GM12878 (cell line): ENCODE measurements at regions not wholly inside any gene's neighbourhood (a gene's known extent, or its start where the extent isn't known, plus 50 kb on each side); places are given as distances from the start of the nearest gene placed in this dataset.

ENCODE experiments used
- ATAC-seq: fragments of 200-7000 bp; cut with Tn5 transposase; 3 replicates; pipeline ENCODE4 v1.9.1; 2020; ENCODE audit warnings: mild to moderate bottlenecking, moderate library complexity
- BruUV-seq: library from RNA; stranded (reverse); fragments of 400-500 nt; replicated peaks from 2 replicates; lab custom pipeline; 2021; lab: Mats Ljungman, UMichigan
- CTCF ChIA-PET: fragments of 300-600 bp; sonication (Branson Sonifier 250); formaldehyde crosslinking; extraction: SDS; loops from one replicate; lab custom pipeline; 2021; ENCODE audit warnings: inconsistent platforms; lab: Yijun Ruan, JAX
- POLR2A ChIA-PET: fragments of 350-600 bp; formaldehyde crosslinking; extraction: SDS; loops from one replicate; lab custom pipeline; 2021; ENCODE audit warnings: inconsistent platforms; lab: Charles Lee
- RAD21 ChIA-PET: fragments of 300-600 bp; sonication (Branson Sonifier 250); formaldehyde crosslinking; loops from one replicate; lab custom pipeline; 2023; ENCODE audit warnings: antibody characterized with exemption; ENCODE audit not compliant: unreplicated experiment; lab: Charles Lee
- SMC1A ChIA-PET: fragments of 300-600 bp; sonication (Branson Sonifier 250); formaldehyde crosslinking; loops from one replicate; lab custom pipeline; 2023; ENCODE audit not compliant: unreplicated experiment, uncharacterized antibody; lab: Charles Lee
- DNase-seq: peaks from one replicate; pipeline ENCODE4 v3.0.0-alpha.2; 2011; ENCODE audit warnings: low read depth, low spot score
- FAIRE-seq: peaks from 3 replicates; lab custom pipeline; 2011; peaks lifted over from hg19 to GRCh38; lab: Jason Lieb, UNC
- H2AFZ ChIP-seq: 2 replicates; pipeline ENCODE4 v1.6.0; 2011; ENCODE audit warnings: low read depth, low read length, control low read depth; ENCODE audit not compliant: control insufficient read depth
- H3K27ac ChIP-seq: 2 replicates; pipeline ENCODE4 v1.5.1; 2011; ENCODE audit warnings: control low read depth; ENCODE audit not compliant: control insufficient read depth, insufficient read depth
- H3K27me3 ChIP-seq, 2 experiments: replicated peaks in 1 of 2; 2 replicates each; pipeline versions ENCODE4 v1.6.0 to v1.6.1; 2011; ENCODE audit warnings: low read length in 1 of 2; ENCODE audit not compliant: control insufficient read depth in 2 of 2, insufficient read depth in 2 of 2
- H3K36me3 ChIP-seq, 2 experiments: 2 replicates each; pipeline ENCODE4 v1.5.1; 2011; ENCODE audit warnings: low read length in 1 of 2; ENCODE audit not compliant: control insufficient read depth in 2 of 2, insufficient read depth in 2 of 2
- H3K4me1 ChIP-seq: 2 replicates; pipeline ENCODE4 v1.6.1; 2011; ENCODE audit warnings: mild to moderate bottlenecking, low read length, moderate library complexity, mixed read lengths; ENCODE audit not compliant: control insufficient read depth, insufficient read depth
- H3K4me2 ChIP-seq: 2 replicates; pipeline ENCODE4 v1.6.0; 2011; ENCODE audit warnings: control low read depth; ENCODE audit not compliant: control insufficient read depth, insufficient read depth
- H3K4me3 ChIP-seq: fragments of 200-600 bp; sonication (generic); 2 replicates; pipeline ENCODE4 v1.5.1; 2016
- H3K79me2 ChIP-seq: 2 replicates; pipeline ENCODE4 v1.6.0; 2011; ENCODE audit warnings: low read length; ENCODE audit not compliant: control insufficient read depth, insufficient read depth
- H3K9ac ChIP-seq: 2 replicates; pipeline ENCODE4 v1.8.0; 2011; ENCODE audit warnings: low read length, control low read depth, mixed read lengths; ENCODE audit not compliant: control insufficient read depth, insufficient read depth
- H3K9me3 ChIP-seq: replicated peaks from 3 replicates; pipeline ENCODE4 v1.5.1; 2011; ENCODE audit warnings: mild to moderate bottlenecking, low read length; ENCODE audit not compliant: control insufficient read depth, insufficient read depth
- H4K20me1 ChIP-seq: 2 replicates; pipeline ENCODE4 v1.6.0; 2011; ENCODE audit not compliant: control insufficient read depth, insufficient read depth
- BCL11A ChIP-seq: IDR thresholded peaks from 2 replicates; pipeline ENCODE4 v1.6.1; 2011; ENCODE audit warnings: low read depth, low read length
- BMI1 ChIP-seq: fragments of 450-650 bp; IDR thresholded peaks from 2 replicates; pipeline ENCODE4 v1.6.1; 2016; ENCODE audit warnings: mild to moderate bottlenecking, moderate library complexity, borderline replicate concordance
- CBFB ChIP-seq: IDR thresholded peaks from 2 replicates; pipeline ENCODE4 v1.6.1; 2016; ENCODE audit warnings: antibody characterized with exemption, low read depth
- DPF2 ChIP-seq: fragments of 450-650 bp; IDR thresholded peaks from 2 replicates; pipeline ENCODE4 v1.6.1; 2017; ENCODE audit warnings: mild to moderate bottlenecking
- EP300 ChIP-seq, 2 experiments: fragments of 150-350 bp in 1 of 2; IDR thresholded peaks; 2 replicates each; pipeline ENCODE4 v1.6.1; 2011 to 2012; ENCODE audit warnings: low read depth in 2 of 2, low read length in 2 of 2, borderline replicate concordance in 1 of 2, improper control_type of control experiment in 1 of 2, inconsistent platforms in 1 of 2; ENCODE audit not compliant: control insufficient read depth in 1 of 2
- EZH2 ChIP-seq: IDR thresholded peaks from 2 replicates; pipeline ENCODE4 v1.6.1; 2012; ENCODE audit warnings: low read depth, mild to moderate bottlenecking, control low read depth, inconsistent platforms, low read length, borderline replicate concordance; ENCODE audit not compliant: control insufficient read depth
- HCFC1 ChIP-seq: fragments of 150-350 bp; IDR thresholded peaks from 2 replicates; pipeline ENCODE4 v1.6.1; 2014; ENCODE audit warnings: low read length
- IKZF2 ChIP-seq, 2 experiments: fragments of 450-650 bp; IDR thresholded peaks; 2 replicates each; pipeline ENCODE4 v1.6.1; 2017; ENCODE audit warnings: mild to moderate bottlenecking in 2 of 2, moderate library complexity in 2 of 2
- NFIC ChIP-seq: IDR thresholded peaks from 2 replicates; pipeline ENCODE4 v1.6.1; 2012; ENCODE audit warnings: low read depth, mild to moderate bottlenecking, inconsistent platforms, low read length, moderate library complexity
- NFXL1 ChIP-seq: fragments of 450-650 bp; IDR thresholded peaks from 2 replicates; pipeline ENCODE4 v1.6.1; 2017; ENCODE audit warnings: antibody characterized with exemption, mild to moderate bottlenecking, borderline replicate concordance
- PML ChIP-seq: IDR thresholded peaks from 2 replicates; pipeline ENCODE4 v1.6.1; 2012; ENCODE audit warnings: low read length, inconsistent platforms
- RFX5 ChIP-seq: IDR thresholded peaks from 2 replicates; pipeline ENCODE4 v1.6.1; 2011; ENCODE audit warnings: low read depth, low read length, improper control_type of control experiment
- SMC3 ChIP-seq: IDR thresholded peaks from 2 replicates; pipeline ENCODE4 v1.6.1; 2011; ENCODE audit warnings: low read length, improper control_type of control experiment, borderline replicate concordance
- SRF ChIP-seq, 2 experiments: IDR thresholded peaks; 2 replicates each; pipeline ENCODE4 v1.6.1; 2011; ENCODE audit warnings: low read depth in 2 of 2, low read length in 2 of 2, mild to moderate bottlenecking in 1 of 2, moderate library complexity in 1 of 2
- ZNF622 ChIP-seq: fragments of 450-650 bp; IDR thresholded peaks from 2 replicates; pipeline ENCODE4 v1.6.1; 2017; ENCODE audit warnings: mild to moderate bottlenecking, inconsistent platforms
- ZSCAN29 ChIP-seq: fragments of 450-650 bp; IDR thresholded peaks from 2 replicates; pipeline ENCODE4 v1.6.1; 2017; ENCODE audit warnings: mild to moderate bottlenecking, moderate library complexity
- ZZZ3 ChIP-seq: IDR thresholded peaks from 2 replicates; pipeline ENCODE4 v1.6.1; 2011; ENCODE audit warnings: low read depth; ENCODE audit not compliant: control insufficient read depth, insufficient read length
- WGBS: methylation state at CpG from one replicate; pipeline ENCODE4 v1.1.6; 2016; ENCODE audit warnings: low lambda C conversion rate; ENCODE audit not compliant: insufficient replicate concordance, insufficient coverage; ENCODE audit errors: missing lambda C conversion rate; 5-methylcytosine and 5-hydroxymethylcytosine counted together
- in situ Hi-C: fragments of 300-500 bp; cut with MboI; formaldehyde crosslinking; loops from 9 replicates; pipeline ENCODE4 v1.14.3; 2018; ENCODE audit warnings: mixed read lengths
- intact Hi-C: fragments of 100-400 bp; cut with micrococcal nuclease; formaldehyde crosslinking; loops from one replicate; pipeline ENCODE4 v1.14.2; 2022; ENCODE audit not compliant: unreplicated experiment
- TF ChIP-seq, protein P1 (sequence below): fragments of 450-650 bp; IDR thresholded peaks from 2 replicates; pipeline ENCODE4 v1.6.1; 2017; ENCODE audit warnings: mild to moderate bottlenecking, low read depth, inconsistent platforms; ENCODE audit not compliant: poor library complexity, severe bottlenecking

- TF ChIP-seq, protein P1, sequence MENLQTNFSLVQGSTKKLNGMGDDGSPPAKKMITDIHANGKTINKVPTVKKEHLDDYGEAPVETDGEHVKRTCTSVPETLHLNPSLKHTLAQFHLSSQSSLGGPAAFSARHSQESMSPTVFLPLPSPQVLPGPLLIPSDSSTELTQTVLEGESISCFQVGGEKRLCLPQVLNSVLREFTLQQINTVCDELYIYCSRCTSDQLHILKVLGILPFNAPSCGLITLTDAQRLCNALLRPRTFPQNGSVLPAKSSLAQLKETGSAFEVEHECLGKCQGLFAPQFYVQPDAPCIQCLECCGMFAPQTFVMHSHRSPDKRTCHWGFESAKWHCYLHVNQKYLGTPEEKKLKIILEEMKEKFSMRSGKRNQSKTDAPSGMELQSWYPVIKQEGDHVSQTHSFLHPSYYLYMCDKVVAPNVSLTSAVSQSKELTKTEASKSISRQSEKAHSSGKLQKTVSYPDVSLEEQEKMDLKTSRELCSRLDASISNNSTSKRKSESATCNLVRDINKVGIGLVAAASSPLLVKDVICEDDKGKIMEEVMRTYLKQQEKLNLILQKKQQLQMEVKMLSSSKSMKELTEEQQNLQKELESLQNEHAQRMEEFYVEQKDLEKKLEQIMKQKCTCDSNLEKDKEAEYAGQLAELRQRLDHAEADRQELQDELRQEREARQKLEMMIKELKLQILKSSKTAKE: peak; percentile 41
- peak; percentile 50 to 68; a peak in 3 of 4 replicates for TF ChIP-seq IKZF2 (IDR thresholded peaks at IDR 0.05)
- TF ChIP-seq ZSCAN29: no peak
- TF ChIP-seq NFXL1: no peak
- TF ChIP-seq SMC3: no peak
- no peak for TF ChIP-seq ZNF622
These were observed 450.4 kb downstream of the FGF9 start (continued) for GRCh38 chr13:22121146-22121739.

DNA sequence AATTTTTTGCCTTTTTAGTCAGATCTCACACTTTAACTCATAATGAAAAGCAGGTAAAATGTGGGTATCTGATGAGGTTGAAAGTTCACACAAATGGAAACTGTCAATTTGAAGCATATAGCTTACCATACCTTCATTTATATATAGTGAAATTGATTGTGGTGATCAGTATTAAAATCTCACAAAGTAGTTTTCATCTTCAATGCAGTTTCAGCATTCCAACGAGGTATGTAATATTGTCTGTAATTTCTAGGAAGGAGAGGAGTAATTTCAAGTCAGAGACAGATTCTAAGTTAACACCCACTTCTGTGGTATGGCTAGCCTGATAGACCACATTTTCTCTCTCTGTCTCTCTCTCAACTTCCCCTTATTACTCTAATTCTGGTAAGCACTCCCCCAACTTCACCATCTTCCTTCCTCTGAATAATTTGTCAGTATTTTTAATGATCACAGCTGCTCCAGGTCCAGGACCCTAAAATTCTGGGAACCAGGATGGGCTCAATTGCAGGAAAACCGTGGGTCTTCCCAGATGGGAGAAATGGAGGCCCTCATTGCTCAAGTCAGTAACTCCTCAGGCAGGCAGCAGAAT lies 455.7 kb downstream of the FGF9 start:
- Histone ChIP-seq H3K27ac (peak overlapping the region; percentile 55; the same call in 1 of the 2 replicates), H3K79me2 (no peaks in the 10 kb centered on the region), H3K4me2 (peak overlapping the region; percentile 71), H3K27me3 (no peaks in the 10 kb centered on the region), H4K20me1 (no peaks in the 10 kb centered on the region), H3K4me3 (no peak overlapping the region; the same call in 1 of the 2 replicates), H3K36me3 (no peaks in the 10 kb centered on the region), H2AFZ (peak overlapping the region; percentile 20; the same call in 1 of the 2 replicates), H3K4me1 (peaks cover 23% of the 10 kb centered on the region), H3K9me3 (peaks cover 2% of the 10 kb centered on the region; the same call in 2 of the 3 replicates), H3K9ac (peak overlapping the region; percentile 18; the same call in 1 of the 2 replicates)
- ChIA-PET POLR2A (interaction anchor here (0.6 kb wide), 1 partner anchor 499 kb away, joined by 3 read pairs; no protein-coding TSS in a partner anchor), SMC1A (interaction anchor here (1.0 to 1.8 kb wide), 3 partner anchors 12 to 488 kb away, joined by 3 to 6 read pairs (median 4); no protein-coding TSS in a partner anchor), RAD21 (interaction anchor here (0.6 kb wide), 1 partner anchor 11 kb away, joined by 3 read pairs; no protein-coding TSS in a partner anchor), CTCF (no interaction called here)
- no TSS peak for BruUV-seq
- DNase-seq (peak; percentile 51), ATAC-seq (peak; percentile 98), FAIRE-seq (peak; percentile 56)
- in situ Hi-C loops (no loop called here), intact Hi-C loops (loop anchor here (2.0 kb wide), 1 partner anchor 36 kb away; no protein-coding TSS in a partner anchor)
- WGBS: 2% methylated on average over 2 of the region's 2 CpGs
- TF ChIP-seq CBFB: peak; percentile 50; the same call in 1 of the 2 replicates
- no peak for TF ChIP-seq EZH2
- TF ChIP-seq NFIC: peak; percentile 80
- TF ChIP-seq PML: no peak
- no peak for TF ChIP-seq HCFC1
- no peak for TF ChIP-seq BMI1
- peak in 1 of 2 experiments; percentile 61; a peak in 1 of 4 replicates for TF ChIP-seq EP300 (IDR thresholded peaks at IDR 0.05; ENCODE audit: borderline replicate concordance in 1 of 2, control insufficient read depth in 1 of 2, low read depth in 2 of 2, low read length in 2 of 2)
- no peak for TF ChIP-seq ZZZ3
- peak; percentile 64; the same call in 1 of the 2 replicates for TF ChIP-seq DPF2
- TF ChIP-seq RFX5: no peak
- no peak for TF ChIP-seq BCL11A
- no peak for TF ChIP-seq SRF (IDR thresholded peaks at IDR 0.05; ENCODE audit: low read depth in 2 of 2, low read length in 2 of 2)
